ENCODE measurements at regions not wholly inside any gene's neighbourhood (a gene's known extent, or its start where the extent isn't known, plus 50 kb on each side); places are given as distances from the start of the nearest gene placed in this dataset.

DNA sequence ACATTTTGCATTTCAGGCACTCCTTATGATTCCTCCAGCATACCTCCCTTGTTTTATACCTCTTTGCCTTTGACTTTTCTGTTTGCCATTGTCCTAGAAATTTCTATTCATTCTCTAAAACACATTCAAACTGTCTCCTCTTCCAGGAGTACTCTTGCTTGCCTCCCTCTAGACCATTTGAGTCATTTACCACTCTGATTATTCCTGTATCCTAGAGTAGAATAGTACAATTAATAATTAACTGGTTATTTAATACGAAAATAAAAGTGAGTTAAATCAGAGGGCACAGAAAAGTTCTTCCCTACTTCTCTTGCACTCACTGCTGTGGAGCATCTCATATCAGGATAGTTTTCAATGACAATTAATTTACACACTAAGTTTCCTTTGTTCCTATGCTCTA, 290.2 kb upstream of the RORA start:
- no peaks in the 10 kb centered on the region for H3K27me3 ChIP-seq (replicated peaks; ENCODE audit: insufficient read depth)
- 89% methylated on average over 1 of the region's 1 CpG for WGBS
- no peaks in the 10 kb centered on the region for H3K4me1 ChIP-seq (replicated peaks)
- H3K36me3 ChIP-seq: no peaks in the 10 kb centered on the region
- DNase-seq (ENCODE audit: low spot score): no peak
- H3K9me3 ChIP-seq: no peaks in the 10 kb centered on the region
- H3K4me3 ChIP-seq: no peak overlapping the region
- TF ChIP-seq, protein P1, sequence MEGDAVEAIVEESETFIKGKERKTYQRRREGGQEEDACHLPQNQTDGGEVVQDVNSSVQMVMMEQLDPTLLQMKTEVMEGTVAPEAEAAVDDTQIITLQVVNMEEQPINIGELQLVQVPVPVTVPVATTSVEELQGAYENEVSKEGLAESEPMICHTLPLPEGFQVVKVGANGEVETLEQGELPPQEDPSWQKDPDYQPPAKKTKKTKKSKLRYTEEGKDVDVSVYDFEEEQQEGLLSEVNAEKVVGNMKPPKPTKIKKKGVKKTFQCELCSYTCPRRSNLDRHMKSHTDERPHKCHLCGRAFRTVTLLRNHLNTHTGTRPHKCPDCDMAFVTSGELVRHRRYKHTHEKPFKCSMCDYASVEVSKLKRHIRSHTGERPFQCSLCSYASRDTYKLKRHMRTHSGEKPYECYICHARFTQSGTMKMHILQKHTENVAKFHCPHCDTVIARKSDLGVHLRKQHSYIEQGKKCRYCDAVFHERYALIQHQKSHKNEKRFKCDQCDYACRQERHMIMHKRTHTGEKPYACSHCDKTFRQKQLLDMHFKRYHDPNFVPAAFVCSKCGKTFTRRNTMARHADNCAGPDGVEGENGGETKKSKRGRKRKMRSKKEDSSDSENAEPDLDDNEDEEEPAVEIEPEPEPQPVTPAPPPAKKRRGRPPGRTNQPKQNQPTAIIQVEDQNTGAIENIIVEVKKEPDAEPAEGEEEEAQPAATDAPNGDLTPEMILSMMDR (IDR thresholded peaks at IDR 0.05): no peak
- no peak for TF ChIP-seq POLR2A (IDR thresholded peaks at IDR 0.05)
- no peak for TF ChIP-seq POLR2AphosphoS5 (IDR thresholded peaks at IDR 0.05)
- intact Hi-C loops (cut with DNase I): no loop called here
- no peak overlapping the region for H3K27ac ChIP-seq

DNA sequence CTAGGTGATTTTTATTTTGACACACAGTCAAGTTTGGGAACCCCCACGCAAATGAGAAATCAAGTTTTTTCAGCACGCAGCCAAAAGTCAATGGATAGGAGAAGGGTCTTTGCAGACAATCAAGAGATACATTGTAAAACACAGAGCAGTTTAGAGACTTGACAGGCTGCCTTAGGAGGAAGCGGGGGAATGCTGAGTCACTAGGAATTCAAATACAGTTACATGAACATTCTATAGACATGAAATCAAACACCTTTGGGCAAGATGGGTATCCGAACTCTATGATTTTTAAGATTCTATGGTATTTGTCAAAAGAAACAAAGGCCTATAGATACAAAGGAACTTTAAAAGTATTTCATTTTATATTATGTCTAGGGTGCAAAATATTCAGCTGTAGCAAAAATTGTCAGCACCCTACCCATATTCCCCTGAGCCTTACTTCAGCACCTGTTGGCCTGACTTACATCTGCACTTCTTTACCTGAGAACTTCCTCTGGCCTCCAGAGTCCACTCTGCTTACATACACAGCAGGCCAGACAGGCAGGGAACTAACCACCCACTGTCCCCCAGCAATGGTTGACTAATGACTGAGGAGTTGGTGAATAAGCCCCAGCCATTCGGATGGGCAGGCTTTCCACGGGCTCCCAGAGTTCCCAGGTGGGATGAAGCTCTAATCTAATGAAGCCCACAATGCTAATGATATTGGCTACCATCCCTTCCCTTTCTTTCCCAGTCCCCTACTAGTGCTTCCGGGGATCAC, 289.3 kb upstream of the RORA start:
- no peak for DNase-seq (ENCODE audit: low spot score)
- H3K27me3 ChIP-seq (replicated peaks; ENCODE audit: insufficient read depth): no peaks in the 10 kb centered on the region
- no peak for TF ChIP-seq POLR2A (IDR thresholded peaks at IDR 0.05)
- TF ChIP-seq POLR2AphosphoS5 (IDR thresholded peaks at IDR 0.05): no peak
- TF ChIP-seq, protein P1 (IDR thresholded peaks at IDR 0.05): no peak
- WGBS: 83% methylated on average over 7 of the region's 7 CpGs
- no peak overlapping the region for H3K4me3 ChIP-seq
- no peaks in the 10 kb centered on the region for H3K9me3 ChIP-seq
- H3K36me3 ChIP-seq: no peaks in the 10 kb centered on the region
- no peak overlapping the region for H3K27ac ChIP-seq
- no peaks in the 10 kb centered on the region for H3K4me1 ChIP-seq (replicated peaks)
- intact Hi-C loops (cut with DNase I): no loop called here

DNA sequence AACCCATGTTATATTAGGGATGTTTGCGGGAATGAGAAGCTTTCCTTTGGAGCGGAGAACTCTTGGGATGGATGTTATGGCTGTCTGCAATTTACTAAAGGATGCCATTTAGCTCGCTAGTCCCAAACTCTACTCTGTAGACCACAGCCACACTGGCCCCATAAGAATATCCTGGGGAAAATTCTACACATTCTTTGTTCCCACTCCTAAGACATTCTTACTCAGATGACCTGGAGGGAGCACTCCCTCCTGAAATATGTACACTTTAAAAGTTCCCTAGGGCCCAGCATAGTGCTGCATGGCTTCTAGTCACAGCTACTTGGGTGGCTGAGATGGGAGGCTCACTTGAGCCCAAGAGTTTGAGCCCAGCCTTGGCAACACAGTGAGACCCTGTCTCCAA, 288.7 kb upstream of the RORA start:
- H3K27ac ChIP-seq: no peak overlapping the region
- H3K36me3 ChIP-seq: no peaks in the 10 kb centered on the region
- intact Hi-C loops (cut with DNase I): no loop called here
- no peak overlapping the region for H3K4me3 ChIP-seq
- H3K9me3 ChIP-seq: no peaks in the 10 kb centered on the region
- no peaks in the 10 kb centered on the region for H3K27me3 ChIP-seq (replicated peaks; ENCODE audit: insufficient read depth)
- TF ChIP-seq POLR2AphosphoS5 (IDR thresholded peaks at IDR 0.05) (no peak), POLR2A (IDR thresholded peaks at IDR 0.05) (no peak)
- TF ChIP-seq, protein P1 (IDR thresholded peaks at IDR 0.05): no peak
- 98% methylated on average over 3 of the region's 3 CpGs for WGBS
- DNase-seq (ENCODE audit: low spot score): no peak
- no peaks in the 10 kb centered on the region for H3K4me1 ChIP-seq (replicated peaks)

DNA sequence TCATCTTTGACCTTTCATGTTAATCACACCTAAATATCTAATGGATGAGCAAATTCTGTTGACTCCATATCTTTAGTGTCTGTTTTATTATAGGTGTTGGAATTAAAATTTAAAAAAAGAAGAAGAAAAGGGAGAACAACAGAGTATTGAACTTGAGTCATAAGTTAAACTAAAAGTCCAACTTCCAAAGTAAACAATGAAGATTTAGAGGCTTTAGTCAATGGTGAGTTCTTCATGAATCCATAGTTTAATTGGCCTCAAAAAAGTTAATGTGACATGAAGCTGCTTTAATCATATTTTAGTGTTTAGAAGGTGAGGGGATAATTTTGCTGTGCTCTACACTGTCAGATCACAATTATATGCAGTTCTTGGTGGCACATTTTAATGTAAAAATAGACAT, 288.2 kb upstream of the RORA start:
- TF ChIP-seq POLR2A (IDR thresholded peaks at IDR 0.05) (no peak), POLR2AphosphoS5 (IDR thresholded peaks at IDR 0.05) (no peak)
- TF ChIP-seq, protein P1 (IDR thresholded peaks at IDR 0.05): no peak
- no peaks in the 10 kb centered on the region for H3K36me3 ChIP-seq
- no peaks in the 10 kb centered on the region for H3K27me3 ChIP-seq (replicated peaks; ENCODE audit: insufficient read depth)

DNA sequence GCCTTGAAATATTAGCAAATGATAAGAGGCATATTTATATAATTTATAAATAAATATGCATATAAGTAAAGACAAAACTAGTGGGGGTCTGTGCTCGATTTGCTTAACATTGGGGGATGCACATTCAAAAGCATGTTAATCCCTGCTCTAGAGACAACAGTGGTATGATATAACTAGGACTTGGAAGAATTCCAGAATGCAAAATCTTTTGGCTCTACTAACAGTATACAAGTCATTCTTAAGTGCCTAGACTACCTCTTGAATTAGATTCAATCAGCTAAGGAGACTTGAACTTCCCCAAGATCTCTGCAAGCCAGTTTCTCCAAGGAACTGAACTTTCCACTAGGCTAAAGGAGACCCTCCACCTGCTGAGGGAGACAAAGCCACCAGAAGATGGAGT, 282.7 kb upstream of the RORA start:
- Histone ChIP-seq H3K4me3 (no peak overlapping the region), H3K4me1 (replicated peaks) (no peaks in the 10 kb centered on the region), H3K27me3 (replicated peaks; ENCODE audit: insufficient read depth) (no peaks in the 10 kb centered on the region), H3K9me3 (no peaks in the 10 kb centered on the region), H3K36me3 (no peaks in the 10 kb centered on the region), H3K27ac (no peak overlapping the region)
- WGBS: 89% methylated on average over 1 of the region's 1 CpG
- DNase-seq (ENCODE audit: low spot score): no peak
- no peak for TF ChIP-seq POLR2AphosphoS5 (IDR thresholded peaks at IDR 0.05)
- TF ChIP-seq, protein P1 (IDR thresholded peaks at IDR 0.05): no peak
- TF ChIP-seq POLR2A (IDR thresholded peaks at IDR 0.05): no peak
- intact Hi-C loops (cut with DNase I): no loop called here

More for the DNA sequence above, 288.2 kb upstream of the RORA start:
- no peak for DNase-seq (ENCODE audit: low spot score)
- H3K4me1 ChIP-seq (replicated peaks): no peaks in the 10 kb centered on the region
- no peak overlapping the region for H3K27ac ChIP-seq
- no peaks in the 10 kb centered on the region for H3K9me3 ChIP-seq
- no peak overlapping the region for H3K4me3 ChIP-seq
- intact Hi-C loops (cut with DNase I): no loop called here
